ENCODE measurements at regions not wholly inside any gene's neighbourhood (a gene's known extent, or its start where the extent isn't known, plus 50 kb on each side); places are given as distances from the start of the nearest gene placed in this dataset.

DNA sequence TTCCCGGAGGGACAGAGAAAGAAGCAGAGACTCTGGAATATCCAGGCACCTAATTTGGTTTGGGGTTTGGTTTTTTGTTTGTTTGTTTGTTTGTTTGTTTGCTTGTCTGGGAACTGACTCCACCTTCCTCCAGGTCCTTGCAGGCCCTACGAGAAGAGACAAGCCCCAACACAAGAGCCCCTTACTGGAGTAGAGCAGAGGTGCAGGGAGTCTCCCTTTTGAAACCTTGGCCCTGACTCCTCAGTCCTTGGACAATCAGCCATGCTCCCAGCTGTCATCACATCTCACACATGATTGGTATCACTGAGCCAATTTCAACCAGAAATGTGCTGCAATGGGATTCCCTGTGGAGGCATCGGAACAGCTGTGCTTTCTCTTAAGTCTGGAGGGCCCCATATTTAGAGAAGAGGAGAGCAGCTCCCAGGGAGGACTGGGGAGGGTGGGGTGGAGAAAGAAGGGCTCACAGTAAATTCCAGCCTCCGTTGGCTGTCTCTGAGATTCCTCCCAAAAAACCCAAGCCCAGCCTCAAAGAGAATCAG is 279.9 kb upstream of the NCKAP5 start:
- Histone ChIP-seq H3K4me2 (ENCODE audit: insufficient read depth, low read length) (no peak overlapping the region), H3K9me3 (replicated peaks; ENCODE audit: control insufficient read depth, insufficient read depth, low read depth, low read length) (no peaks in the 10 kb centered on the region), H3K27me3 (ENCODE audit: control insufficient read depth in 2 of 2, insufficient read depth in 2 of 2, low read length in 2 of 2) (no peaks in the 10 kb centered on the region), H3K36me3 (ENCODE audit: control insufficient read depth, insufficient read depth, low read length) (no peaks in the 10 kb centered on the region), H3K4me3 (no peak overlapping the region), H2AFZ (ENCODE audit: low read depth, low read length) (no peak overlapping the region), H3K9ac (ENCODE audit: insufficient read depth in 1 of 2, low read depth in 2 of 2, low read length in 2 of 2) (no peak overlapping the region), H3K27ac (ENCODE audit: extremely low read depth, low read depth, low read length) (no peak overlapping the region), H3K79me2 (ENCODE audit: control insufficient read depth, insufficient read depth, low read length) (no peaks in the 10 kb centered on the region), H4K20me1 (replicated peaks; ENCODE audit: control insufficient read depth, insufficient read depth, low read length) (no peaks in the 10 kb centered on the region), H3K4me1 (replicated peaks in 1 of 2; ENCODE audit: control insufficient read depth in 2 of 2, insufficient read depth in 2 of 2, low read length in 2 of 2) (no peaks in the 10 kb centered on the region), H3K9me1 (ENCODE audit: control insufficient read depth, insufficient read depth, low read length) (no peaks in the 10 kb centered on the region)
- TF ChIP-seq STAG1 (CRISPR knock-in tag; IDR thresholded peaks at IDR 0.05; ENCODE audit: borderline replicate concordance) (no peak), MEIS2 (IDR thresholded peaks at IDR 0.05; ENCODE audit: partially characterized antibody) (no peak), PHF20 (IDR thresholded peaks at IDR 0.05; ENCODE audit: partially characterized antibody) (no peak), SMARCB1 (IDR thresholded peaks at IDR 0.05; ENCODE audit: insufficient read length, low read depth) (no peak), HMGN3 (IDR thresholded peaks at IDR 0.05; ENCODE audit: borderline replicate concordance, extremely low read depth, insufficient read length, low read depth, low read length) (no peak), ZNF23 (CRISPR knock-in tag; IDR thresholded peaks at IDR 0.05) (no peak), KAT8 (IDR thresholded peaks at IDR 0.05; ENCODE audit: low read depth) (no peak), NFXL1 (CRISPR knock-in tag; IDR thresholded peaks at IDR 0.05) (no peak), EHMT2 (IDR thresholded peaks at IDR 0.05) (no peak), MTA2 (IDR thresholded peaks at IDR 0.05; ENCODE audit: low read depth) (no peak), ZKSCAN8 (CRISPR knock-in tag; IDR thresholded peaks at IDR 0.05) (no peak), SRF (CRISPR knock-in tag; IDR thresholded peaks at IDR 0.05) (no peak), MEF2D (tag; conservative IDR thresholded peaks at IDR 0.05; ENCODE audit: low read depth) (no peak), ZNF830 (CRISPR knock-in tag; IDR thresholded peaks at IDR 0.05) (no peak)
- TF ChIP-seq, protein P1, sequence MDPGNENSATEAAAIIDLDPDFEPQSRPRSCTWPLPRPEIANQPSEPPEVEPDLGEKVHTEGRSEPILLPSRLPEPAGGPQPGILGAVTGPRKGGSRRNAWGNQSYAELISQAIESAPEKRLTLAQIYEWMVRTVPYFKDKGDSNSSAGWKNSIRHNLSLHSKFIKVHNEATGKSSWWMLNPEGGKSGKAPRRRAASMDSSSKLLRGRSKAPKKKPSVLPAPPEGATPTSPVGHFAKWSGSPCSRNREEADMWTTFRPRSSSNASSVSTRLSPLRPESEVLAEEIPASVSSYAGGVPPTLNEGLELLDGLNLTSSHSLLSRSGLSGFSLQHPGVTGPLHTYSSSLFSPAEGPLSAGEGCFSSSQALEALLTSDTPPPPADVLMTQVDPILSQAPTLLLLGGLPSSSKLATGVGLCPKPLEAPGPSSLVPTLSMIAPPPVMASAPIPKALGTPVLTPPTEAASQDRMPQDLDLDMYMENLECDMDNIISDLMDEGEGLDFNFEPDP (CRISPR knock-in tag; IDR thresholded peaks at IDR 0.05) = no peak
- TF ChIP-seq, protein P2, sequence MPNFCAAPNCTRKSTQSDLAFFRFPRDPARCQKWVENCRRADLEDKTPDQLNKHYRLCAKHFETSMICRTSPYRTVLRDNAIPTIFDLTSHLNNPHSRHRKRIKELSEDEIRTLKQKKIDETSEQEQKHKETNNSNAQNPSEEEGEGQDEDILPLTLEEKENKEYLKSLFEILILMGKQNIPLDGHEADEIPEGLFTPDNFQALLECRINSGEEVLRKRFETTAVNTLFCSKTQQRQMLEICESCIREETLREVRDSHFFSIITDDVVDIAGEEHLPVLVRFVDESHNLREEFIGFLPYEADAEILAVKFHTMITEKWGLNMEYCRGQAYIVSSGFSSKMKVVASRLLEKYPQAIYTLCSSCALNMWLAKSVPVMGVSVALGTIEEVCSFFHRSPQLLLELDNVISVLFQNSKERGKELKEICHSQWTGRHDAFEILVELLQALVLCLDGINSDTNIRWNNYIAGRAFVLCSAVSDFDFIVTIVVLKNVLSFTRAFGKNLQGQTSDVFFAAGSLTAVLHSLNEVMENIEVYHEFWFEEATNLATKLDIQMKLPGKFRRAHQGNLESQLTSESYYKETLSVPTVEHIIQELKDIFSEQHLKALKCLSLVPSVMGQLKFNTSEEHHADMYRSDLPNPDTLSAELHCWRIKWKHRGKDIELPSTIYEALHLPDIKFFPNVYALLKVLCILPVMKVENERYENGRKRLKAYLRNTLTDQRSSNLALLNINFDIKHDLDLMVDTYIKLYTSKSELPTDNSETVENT (CRISPR knock-in tag; IDR thresholded peaks at IDR 0.05) = no peak
- intact Hi-C loops (cut with micrococcal nuclease) = loop anchor here (10.0 kb wide), 2 partner anchors 283 to 673 kb away; partner anchors contain the start of gene NCKAP5
- FAIRE-seq = no peak
- BruUV-seq (replicated peaks) = no TSS peak
- POLR2A ChIA-PET = no interaction called here
- ATAC-seq = no peak
- in situ Hi-C loops (cut with MboI) = no loop called here
- CTCF ChIA-PET (ENCODE audit: low intra/inter-chr PET ratio) = interaction anchor here (0.5 to 0.6 kb wide), 2 partner anchors 488 to 1341 kb away, joined by 3 read pairs; no protein-coding TSS in a partner anchor
- DNase-seq (ENCODE audit: extremely low read depth in 1 of 4, low spot score in 3 of 4) = no peak
- 1% methylated on average over 4 of the region's 4 CpGs for WGBS (ENCODE audit: insufficient coverage, low coverage, missing lambda C conversion rate)
